CD4-positive, alpha-beta T cell treated with Interleukin-12 subunit alpha and Interleukin-12 subunit beta, for 1 hour (primary cell): ENCODE measurements at regions not wholly inside any gene's neighbourhood (a gene's known extent, or its start where the extent isn't known, plus 50 kb on each side); places are given as distances from the start of the nearest gene placed in this dataset.
A peak's percentile ranks its signal among the peaks of the same experiment; 100 is the strongest.

Experiments
- DNase-seq: peaks from one replicate; pipeline ENCODE4 v3.0.0-alpha.2; 2020

GRCh38 chr9:130755377-130756007 is 61.9 kb downstream of the EXOSC2 start:
- no peak for DNase-seq

- DNase-seq: no peak
These were observed 62.5 kb downstream of the EXOSC2 start for GRCh38 chr9:130756037-130756436.

- DNase-seq: no peak
These were observed 63.0 kb downstream of the EXOSC2 start for GRCh38 chr9:130756455-130757152.

GRCh38 chr9:130759738-130760137 is 66.2 kb downstream of the EXOSC2 start:
- DNase-seq: no peak

- DNase-seq: no peak
These were observed 70.0 kb downstream of the EXOSC2 start for GRCh38 chr9:130763331-130764171.

- no peak for DNase-seq
These were observed 69.7 kb upstream of the ABL1 start for GRCh38 chr9:130765137-130766020.

GRCh38 chr9:130766021-130766926 is 68.8 kb upstream of the ABL1 start:
- DNase-seq: no peak

GRCh38 chr9:130766927-130767307 is 68.1 kb upstream of the ABL1 start:
- no peak for DNase-seq

- no peak for DNase-seq
These were observed 66.8 kb upstream of the ABL1 start for GRCh38 chr9:130768265-130768664.

- DNase-seq: no peak
These were observed 66.1 kb upstream of the ABL1 start for GRCh38 chr9:130768891-130769403.

- no peak for DNase-seq
These were observed 65.0 kb upstream of the ABL1 start for GRCh38 chr9:130770093-130770492.

GRCh38 chr9:130770679-130771442 is 64.2 kb upstream of the ABL1 start:
- DNase-seq: peak; percentile 38

- no peak for DNase-seq
These were observed 62.9 kb upstream of the ABL1 start for GRCh38 chr9:130772185-130772584.

GRCh38 chr9:130774183-130774582 is 60.9 kb upstream of the ABL1 start:
- no peak for DNase-seq

GRCh38 chr9:130775336-130775991 is 59.6 kb upstream of the ABL1 start:
- DNase-seq: no peak

- DNase-seq: no peak
These were observed 55.8 kb upstream of the ABL1 start for GRCh38 chr9:130779153-130779855.

- DNase-seq: no peak
These were observed 54.6 kb upstream of the ABL1 start for GRCh38 chr9:130780415-130780814.

GRCh38 chr9:130780865-130781504 is 54.1 kb upstream of the ABL1 start:
- DNase-seq: no peak

GRCh38 chr9:130781569-130781968 is 53.5 kb upstream of the ABL1 start:
- DNase-seq: no peak
